ENCODE measurements at regions not wholly inside any gene's neighbourhood (a gene's known extent, or its start where the extent isn't known, plus 50 kb on each side); places are given as distances from the start of the nearest gene placed in this dataset.

- DNase-seq (ENCODE audit: low spot score in 2 of 2) = peak; percentile 27 to 45
- H3K36me3 ChIP-seq (replicated peaks) = no peaks in the 10 kb centered on the region
Measured at GRCh38 chr1:60765204-60765603, 317.2 kb upstream of the NFIA start.

DNA sequence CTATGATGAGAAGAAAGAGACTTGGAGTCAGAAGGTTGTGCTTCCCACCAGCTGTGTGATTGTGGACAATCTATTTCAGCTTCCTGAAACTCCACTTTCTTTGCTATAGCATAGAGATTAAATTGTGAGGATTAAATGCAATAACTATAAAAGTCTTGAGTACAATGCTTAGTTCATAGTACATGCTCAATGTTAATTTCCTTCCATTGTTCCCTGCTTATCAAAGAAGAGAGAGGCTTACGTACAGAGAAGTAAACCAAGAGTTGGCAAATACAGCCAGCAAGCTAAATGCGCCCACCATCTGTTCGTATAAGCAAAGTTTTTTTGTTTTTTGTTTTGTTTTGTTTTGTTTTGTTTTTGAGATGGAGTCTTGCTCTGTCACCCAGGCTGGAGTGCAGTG lies 317.9 kb upstream of the NFIA start:
- in situ Hi-C loops (cut with MboI; ENCODE audit: low sequenced_read_pairs) = no loop called here
- no peak for DNase-seq (ENCODE audit: low spot score in 2 of 2)

More at GRCh38 chr1:60765204-60765603, 317.2 kb upstream of the NFIA start:
- no peak overlapping the region for H3K4me3 ChIP-seq
- H3K4me1 ChIP-seq = no peaks in the 10 kb centered on the region
- H3K9me3 ChIP-seq = no peaks in the 10 kb centered on the region
- in situ Hi-C loops (cut with MboI; ENCODE audit: low sequenced_read_pairs) = no loop called here
- no peaks in the 10 kb centered on the region for H3K27me3 ChIP-seq (ENCODE audit: low read depth)

DNA sequence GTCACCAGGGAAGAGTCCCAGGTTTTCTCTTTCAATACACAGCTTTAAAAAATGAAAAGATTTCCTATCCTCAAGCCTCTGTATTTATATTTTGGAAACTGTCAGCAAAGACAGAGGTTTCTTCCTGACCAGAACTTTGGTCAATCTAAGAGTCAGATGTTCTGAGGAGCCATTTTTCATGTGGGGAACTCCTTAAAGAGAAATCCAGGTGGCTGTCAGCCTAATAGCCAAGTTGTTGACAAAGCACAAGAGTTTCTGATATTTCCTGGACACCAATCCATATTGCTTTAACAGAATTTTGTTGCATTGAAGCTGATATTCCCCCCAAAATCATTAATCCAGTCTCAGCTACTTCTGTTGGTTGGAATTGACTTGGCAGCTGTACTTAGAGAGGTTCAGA lies 318.6 kb upstream of the NFIA start:
- in situ Hi-C loops (cut with MboI; ENCODE audit: low sequenced_read_pairs) = no loop called here
- no peaks in the 10 kb centered on the region for H3K27me3 ChIP-seq (ENCODE audit: low read depth)
- no peaks in the 10 kb centered on the region for H3K4me1 ChIP-seq
- no peaks in the 10 kb centered on the region for H3K36me3 ChIP-seq (replicated peaks)
- H3K4me3 ChIP-seq = no peak overlapping the region
- no peaks in the 10 kb centered on the region for H3K9me3 ChIP-seq
- no peak for DNase-seq (ENCODE audit: low spot score in 2 of 2)

More for the DNA sequence above, 317.9 kb upstream of the NFIA start:
- H3K36me3 ChIP-seq (replicated peaks) = no peaks in the 10 kb centered on the region
- H3K4me3 ChIP-seq = no peak overlapping the region
- H3K4me1 ChIP-seq = no peaks in the 10 kb centered on the region
- H3K9me3 ChIP-seq = no peaks in the 10 kb centered on the region
- no peaks in the 10 kb centered on the region for H3K27me3 ChIP-seq (ENCODE audit: low read depth)

- DNase-seq (ENCODE audit: low spot score in 2 of 2) = no peak
- Histone ChIP-seq H3K27me3 (ENCODE audit: low read depth) (no peaks in the 10 kb centered on the region), H3K4me3 (no peak overlapping the region), H3K9me3 (no peaks in the 10 kb centered on the region), H3K36me3 (replicated peaks) (no peaks in the 10 kb centered on the region), H3K4me1 (no peaks in the 10 kb centered on the region)
- in situ Hi-C loops (cut with MboI; ENCODE audit: low sequenced_read_pairs) = no loop called here
Measured at GRCh38 chr1:60762911-60763310, 319.4 kb upstream of the NFIA start.

- H3K27me3 ChIP-seq (ENCODE audit: low read depth) = no peaks in the 10 kb centered on the region
- no peaks in the 10 kb centered on the region for H3K9me3 ChIP-seq
- H3K36me3 ChIP-seq (replicated peaks) = no peaks in the 10 kb centered on the region
- H3K4me3 ChIP-seq = no peak overlapping the region
- in situ Hi-C loops (cut with MboI; ENCODE audit: low sequenced_read_pairs) = no loop called here
- H3K4me1 ChIP-seq = no peaks in the 10 kb centered on the region
- DNase-seq (ENCODE audit: low spot score in 2 of 2) = no peak
Measured at GRCh38 chr1:60762176-60762575, 320.2 kb upstream of the NFIA start.

DNA sequence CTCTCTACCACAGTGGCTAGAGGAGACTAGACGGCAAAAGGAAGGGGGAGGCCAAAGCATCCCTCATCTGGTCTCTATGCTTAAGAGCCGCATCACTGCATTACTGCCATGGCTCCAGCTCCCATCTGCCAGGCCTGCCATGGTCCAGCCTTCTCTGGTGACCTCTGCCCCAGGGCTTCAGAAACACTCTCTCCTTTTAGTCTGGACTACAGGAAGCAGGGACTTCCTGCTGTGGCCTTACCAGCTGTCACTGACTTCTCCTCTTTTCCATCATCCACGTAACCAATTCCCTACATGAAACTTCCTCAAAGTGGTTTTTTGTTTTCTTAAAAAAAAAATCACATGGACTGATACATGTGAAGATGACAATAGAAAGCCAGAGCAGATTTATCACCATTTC lies 323.1 kb upstream of the NFIA start:
- Histone ChIP-seq H3K4me1 (no peaks in the 10 kb centered on the region), H3K36me3 (replicated peaks) (no peaks in the 10 kb centered on the region), H3K9me3 (no peaks in the 10 kb centered on the region), H3K4me3 (no peak overlapping the region), H3K27me3 (ENCODE audit: low read depth) (peaks cover 6% of the 10 kb centered on the region; the same call in 1 of the 2 replicates)
- no peak for DNase-seq (ENCODE audit: low spot score in 2 of 2)
- in situ Hi-C loops (cut with MboI; ENCODE audit: low sequenced_read_pairs) = no loop called here

- Histone ChIP-seq H3K4me1 (no peaks in the 10 kb centered on the region), H3K27me3 (ENCODE audit: low read depth) (peaks cover 6% of the 10 kb centered on the region; the same call in 1 of the 2 replicates), H3K9me3 (no peaks in the 10 kb centered on the region), H3K36me3 (replicated peaks) (no peaks in the 10 kb centered on the region), H3K4me3 (no peak overlapping the region)
- in situ Hi-C loops (cut with MboI; ENCODE audit: low sequenced_read_pairs) = no loop called here
- DNase-seq (ENCODE audit: low spot score in 2 of 2) = no peak
Measured at GRCh38 chr1:60757485-60757884, 324.9 kb upstream of the NFIA start.

DNA sequence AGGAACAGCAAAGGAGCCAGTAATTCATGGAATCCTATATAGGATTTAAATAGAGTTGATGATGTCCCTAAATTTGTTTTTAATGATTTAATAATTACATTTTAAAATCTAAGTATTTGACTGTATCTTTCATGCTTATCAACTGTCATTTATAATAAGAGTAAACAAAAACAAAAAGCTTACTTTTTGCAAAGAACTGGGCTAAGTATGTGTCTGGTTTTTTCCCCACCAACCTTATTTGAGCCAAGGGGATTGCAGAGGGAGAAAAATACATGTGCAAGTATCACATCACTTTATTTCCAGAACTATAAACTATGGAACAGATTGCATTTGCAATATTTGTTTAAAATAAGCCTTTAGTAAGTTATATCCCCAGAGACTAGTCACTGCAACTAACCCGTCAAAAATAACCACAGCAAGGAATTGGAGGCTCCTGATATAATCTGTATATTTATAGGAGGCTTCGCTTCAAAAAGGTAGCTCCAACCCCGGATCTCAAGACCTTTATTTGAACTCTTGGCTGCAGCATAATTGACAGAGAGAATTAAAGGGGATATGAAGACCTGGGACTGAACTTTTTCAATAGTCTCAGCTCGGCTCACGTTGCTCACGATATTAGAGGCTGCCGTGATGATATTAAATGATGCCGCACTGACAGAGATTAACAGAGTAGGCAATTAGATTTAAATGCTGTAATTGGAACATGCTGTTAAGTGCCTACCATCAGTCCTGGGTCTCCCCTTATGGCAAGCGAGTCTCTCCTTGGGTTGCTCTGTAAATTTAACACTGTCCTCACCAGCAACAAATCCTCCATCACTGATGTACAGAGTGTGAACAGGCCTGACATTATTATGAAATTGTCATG lies 329.1 kb upstream of the NFIA start:
- H3K36me3 ChIP-seq (replicated peaks) = no peaks in the 10 kb centered on the region
- DNase-seq (ENCODE audit: low spot score in 2 of 2) = no peak
- H3K27me3 ChIP-seq (ENCODE audit: low read depth) = peaks cover 6% of the 10 kb centered on the region; the same call in 1 of the 2 replicates
- H3K9me3 ChIP-seq = no peaks in the 10 kb centered on the region
- no peak overlapping the region for H3K4me3 ChIP-seq
- in situ Hi-C loops (cut with MboI; ENCODE audit: low sequenced_read_pairs) = no loop called here
- H3K4me1 ChIP-seq = no peaks in the 10 kb centered on the region

DNA sequence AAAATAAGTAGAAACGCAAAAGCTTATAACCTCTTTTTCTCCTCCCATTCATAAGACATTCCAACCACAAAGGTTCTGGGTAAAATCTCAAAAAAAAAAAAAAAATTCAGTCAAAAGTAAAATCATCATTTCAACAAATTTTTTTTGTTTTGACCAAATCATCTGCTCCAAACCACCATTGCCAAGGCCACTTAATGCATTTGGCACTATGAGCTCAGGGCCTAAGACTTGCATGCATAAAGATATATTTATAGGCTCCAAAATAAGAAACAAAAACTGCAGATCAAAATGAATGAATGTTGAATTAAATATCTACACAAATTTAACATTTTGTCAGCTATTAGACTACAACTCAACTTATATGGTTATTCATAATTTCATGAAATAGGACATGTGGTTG lies 331.1 kb upstream of the NFIA start:
- DNase-seq (ENCODE audit: low spot score in 2 of 2) = no peak
- no peak overlapping the region for H3K4me3 ChIP-seq
- no peaks in the 10 kb centered on the region for H3K4me1 ChIP-seq
- H3K9me3 ChIP-seq = no peaks in the 10 kb centered on the region
- H3K27me3 ChIP-seq (ENCODE audit: low read depth) = peaks cover 6% of the 10 kb centered on the region; the same call in 1 of the 2 replicates
- in situ Hi-C loops (cut with MboI; ENCODE audit: low sequenced_read_pairs) = no loop called here
- H3K36me3 ChIP-seq (replicated peaks) = no peaks in the 10 kb centered on the region

DNA sequence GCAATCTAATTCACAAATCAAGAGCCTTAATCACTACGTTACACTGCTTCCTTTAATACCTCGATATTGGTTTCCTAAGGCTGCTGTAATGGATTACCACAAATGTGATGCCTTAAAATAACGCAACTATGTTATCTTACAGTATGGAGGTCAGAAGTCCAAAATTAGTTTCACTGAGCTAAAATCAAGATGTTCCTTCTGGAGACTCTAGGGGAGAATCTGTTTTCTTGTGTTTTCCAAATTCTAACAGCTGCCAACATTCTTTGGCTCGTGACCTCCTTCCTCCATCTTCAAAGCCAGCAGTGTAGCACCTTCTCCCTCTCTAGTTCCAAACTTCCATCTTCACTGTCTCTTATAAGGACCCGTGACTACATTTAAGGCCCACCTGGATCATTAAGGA lies 335.0 kb upstream of the NFIA start:
- H3K9me3 ChIP-seq = no peaks in the 10 kb centered on the region
- no peaks in the 10 kb centered on the region for H3K4me1 ChIP-seq
- no peak overlapping the region for H3K4me3 ChIP-seq
- in situ Hi-C loops (cut with MboI; ENCODE audit: low sequenced_read_pairs) = no loop called here
- no peak for DNase-seq (ENCODE audit: low spot score in 2 of 2)
- H3K36me3 ChIP-seq (replicated peaks) = no peaks in the 10 kb centered on the region
- no peaks in the 10 kb centered on the region for H3K27me3 ChIP-seq (ENCODE audit: low read depth)

DNA sequence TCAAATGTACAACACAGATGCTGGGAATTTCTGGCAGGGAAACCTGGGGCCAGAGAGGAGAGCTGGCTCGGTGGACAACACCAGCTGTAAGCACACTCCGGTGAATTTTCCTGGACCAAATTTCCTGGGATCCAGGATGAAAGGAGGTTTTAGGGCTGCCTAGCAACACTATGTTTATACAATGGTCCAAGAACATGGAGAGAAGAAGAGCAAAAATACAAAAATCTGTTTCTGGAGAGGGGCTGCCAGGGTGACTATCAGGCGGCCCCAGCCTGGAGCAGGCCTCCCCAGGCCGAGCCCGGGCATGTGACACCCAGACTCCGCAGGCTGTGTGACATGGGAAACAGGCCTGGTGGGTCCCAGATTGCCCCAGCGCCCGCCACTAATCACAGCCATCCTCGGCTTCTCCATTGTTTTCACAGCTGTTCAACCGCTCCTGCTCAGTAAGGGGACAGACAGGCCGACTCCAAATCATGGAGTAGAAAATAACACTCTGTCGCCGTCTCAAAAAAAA lies 336.0 kb upstream of the NFIA start:
- Histone ChIP-seq H3K36me3 (replicated peaks) (no peaks in the 10 kb centered on the region), H3K27me3 (ENCODE audit: low read depth) (no peaks in the 10 kb centered on the region), H3K4me1 (no peaks in the 10 kb centered on the region), H3K4me3 (no peak overlapping the region), H3K9me3 (no peaks in the 10 kb centered on the region)
- in situ Hi-C loops (cut with MboI; ENCODE audit: low sequenced_read_pairs) = no loop called here
- DNase-seq (ENCODE audit: low spot score in 2 of 2) = no peak

GRCh38 chr1:60745484-60745883 lies 336.9 kb upstream of the NFIA start:
- no peaks in the 10 kb centered on the region for H3K27me3 ChIP-seq (ENCODE audit: low read depth)

GRCh38 chr1:60742339-60742738 lies 340.0 kb upstream of the NFIA start:
- no peaks in the 10 kb centered on the region for H3K36me3 ChIP-seq (replicated peaks)
- no peaks in the 10 kb centered on the region for H3K4me1 ChIP-seq
- no peak overlapping the region for H3K4me3 ChIP-seq
- in situ Hi-C loops (cut with MboI; ENCODE audit: low sequenced_read_pairs) = no loop called here
- DNase-seq (ENCODE audit: low spot score in 2 of 2) = no peak
- H3K27me3 ChIP-seq (ENCODE audit: low read depth) = no peaks in the 10 kb centered on the region
- H3K9me3 ChIP-seq = no peaks in the 10 kb centered on the region

More at GRCh38 chr1:60745484-60745883, 336.9 kb upstream of the NFIA start:
- Histone ChIP-seq H3K36me3 (replicated peaks) (no peaks in the 10 kb centered on the region), H3K4me3 (no peak overlapping the region), H3K9me3 (no peaks in the 10 kb centered on the region), H3K4me1 (no peaks in the 10 kb centered on the region)
- DNase-seq (ENCODE audit: low spot score in 2 of 2) = no peak
- in situ Hi-C loops (cut with MboI; ENCODE audit: low sequenced_read_pairs) = no loop called here

DNA sequence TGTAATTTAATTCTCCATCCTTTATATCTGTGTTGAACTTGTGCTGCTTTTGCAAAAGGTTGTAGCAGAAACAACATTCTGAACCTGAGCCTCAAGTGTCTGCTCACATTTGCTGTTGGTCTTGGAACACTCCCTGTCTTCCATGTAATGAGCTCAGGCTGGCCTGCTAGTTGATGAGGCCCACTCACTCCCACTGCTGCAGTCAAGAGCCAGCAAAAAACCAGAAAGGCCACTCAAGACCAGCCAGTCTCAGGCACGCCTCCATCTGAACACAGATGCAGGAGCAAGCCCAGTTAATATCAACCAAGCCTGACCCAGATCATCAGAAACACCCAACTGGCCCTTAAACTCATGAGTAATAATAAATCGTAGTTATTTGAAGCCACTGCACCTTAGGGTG lies 342.2 kb upstream of the NFIA start:
- Histone ChIP-seq H3K36me3 (replicated peaks) (no peaks in the 10 kb centered on the region), H3K27me3 (ENCODE audit: low read depth) (no peaks in the 10 kb centered on the region), H3K9me3 (no peaks in the 10 kb centered on the region), H3K4me1 (no peaks in the 10 kb centered on the region), H3K4me3 (no peak overlapping the region)
- in situ Hi-C loops (cut with MboI; ENCODE audit: low sequenced_read_pairs) = no loop called here
- DNase-seq (ENCODE audit: low spot score in 2 of 2) = no peak
